ENCODE measurements at regions not wholly inside any gene's neighbourhood (a gene's known extent, or its start where the extent isn't known, plus 50 kb on each side); places are given as distances from the start of the nearest gene placed in this dataset.
A peak's percentile ranks its signal among the peaks of the same experiment; 100 is the strongest.

GRCh38 chr11:128057786-128058395 lies 529.5 kb downstream of the ETS1 start:
- FAIRE-seq = no peak

DNA sequence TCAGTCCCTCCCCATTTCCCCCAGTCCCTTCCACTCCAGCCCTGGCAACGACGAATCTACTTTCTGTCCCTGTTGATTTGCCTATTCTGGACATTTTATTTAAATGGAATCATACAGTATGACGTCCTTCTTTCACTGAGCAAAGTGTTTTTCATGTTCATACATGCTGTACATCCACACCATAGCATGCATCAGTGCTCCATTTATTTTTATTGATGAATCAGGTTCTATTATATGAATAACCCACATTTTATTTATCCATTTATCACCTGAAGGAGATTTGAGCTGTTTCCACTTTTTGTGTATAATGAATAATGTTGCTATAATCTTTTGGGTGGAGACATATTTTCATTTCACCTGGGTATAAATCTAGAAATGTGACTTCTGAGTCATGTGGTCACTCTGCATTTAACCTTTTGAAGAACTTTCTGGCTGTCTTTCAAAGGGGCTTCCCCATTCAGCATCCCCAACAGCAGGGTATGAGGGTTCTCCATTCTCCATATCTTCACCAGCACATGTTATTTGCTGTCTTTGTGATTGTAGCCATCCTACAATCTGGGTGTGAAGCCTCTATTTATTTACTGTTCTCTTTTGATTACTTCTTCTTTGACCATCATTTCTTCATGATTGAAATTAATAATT lies 531.7 kb downstream of the ETS1 start:
- no peak for FAIRE-seq

DNA sequence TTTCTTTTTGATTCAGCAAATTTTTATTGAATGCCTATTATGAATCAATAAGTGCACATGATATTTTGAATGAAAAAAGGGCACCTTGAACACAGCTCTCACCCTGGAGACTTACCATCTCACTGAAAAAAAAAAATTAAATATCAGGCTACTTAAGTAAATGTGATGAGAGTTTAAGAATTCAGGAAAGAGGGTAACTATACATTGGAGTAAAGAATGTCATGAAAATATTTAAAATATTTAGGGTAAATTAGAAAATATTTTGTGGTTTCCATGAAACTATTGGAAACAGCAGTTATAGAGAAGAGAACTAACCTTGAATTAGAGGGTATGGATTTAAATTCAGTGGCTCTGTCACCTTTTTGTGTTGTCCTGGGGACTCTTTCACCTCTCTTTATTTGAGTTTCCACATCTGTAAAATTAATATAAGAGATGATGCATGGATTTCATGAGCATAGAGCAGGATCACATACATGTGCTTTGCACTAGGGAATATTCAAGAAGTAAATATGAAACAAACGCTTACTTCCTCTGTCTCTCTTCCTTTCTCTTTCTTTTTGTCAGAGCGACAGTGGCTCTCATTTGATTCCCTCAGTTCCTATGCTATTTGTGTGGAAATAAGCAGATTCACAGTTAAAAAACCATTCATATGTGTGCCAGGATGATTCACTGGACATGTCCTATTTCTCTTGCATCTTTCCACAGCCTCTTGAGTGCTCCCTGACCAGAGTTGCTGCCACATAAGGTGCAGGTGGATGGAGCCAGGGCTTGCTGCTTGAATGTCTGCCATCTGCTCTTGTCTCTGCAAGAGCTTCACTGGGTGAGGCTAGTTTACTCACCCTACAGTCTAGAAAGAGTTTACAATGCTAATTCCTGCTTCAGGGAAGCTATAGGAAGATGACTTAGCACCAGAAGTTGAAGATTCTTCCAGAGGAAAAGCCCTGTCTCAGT lies 533.1 kb downstream of the ETS1 start:
- FAIRE-seq = no peak

GRCh38 chr11:128052912-128053641 lies 534.3 kb downstream of the ETS1 start:
- FAIRE-seq = no peak

GRCh38 chr11:128048121-128048520 lies 539.2 kb downstream of the ETS1 start:
- no peak for FAIRE-seq

- FAIRE-seq = no peak
Measured at GRCh38 chr11:128047026-128047425, 540.3 kb downstream of the ETS1 start.

DNA sequence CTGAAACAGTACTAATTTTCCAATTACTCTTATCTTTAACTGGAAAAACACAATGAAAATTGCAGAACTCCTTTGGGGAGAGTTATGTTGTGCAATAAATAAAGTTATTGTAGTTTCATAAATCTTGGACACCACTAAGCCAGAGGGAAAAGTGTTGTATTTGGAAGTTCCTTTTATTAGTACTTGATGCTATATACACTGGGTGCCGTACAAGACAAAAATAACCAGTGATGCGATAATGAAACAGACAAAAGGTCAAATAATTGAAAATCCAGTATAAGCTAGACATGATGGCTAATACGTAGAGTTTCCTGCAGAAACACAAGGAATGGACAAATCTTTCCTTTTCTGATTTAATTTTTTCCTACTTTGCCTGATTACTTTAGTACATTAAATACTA lies 541.1 kb downstream of the ETS1 start:
- FAIRE-seq = no peak

DNA sequence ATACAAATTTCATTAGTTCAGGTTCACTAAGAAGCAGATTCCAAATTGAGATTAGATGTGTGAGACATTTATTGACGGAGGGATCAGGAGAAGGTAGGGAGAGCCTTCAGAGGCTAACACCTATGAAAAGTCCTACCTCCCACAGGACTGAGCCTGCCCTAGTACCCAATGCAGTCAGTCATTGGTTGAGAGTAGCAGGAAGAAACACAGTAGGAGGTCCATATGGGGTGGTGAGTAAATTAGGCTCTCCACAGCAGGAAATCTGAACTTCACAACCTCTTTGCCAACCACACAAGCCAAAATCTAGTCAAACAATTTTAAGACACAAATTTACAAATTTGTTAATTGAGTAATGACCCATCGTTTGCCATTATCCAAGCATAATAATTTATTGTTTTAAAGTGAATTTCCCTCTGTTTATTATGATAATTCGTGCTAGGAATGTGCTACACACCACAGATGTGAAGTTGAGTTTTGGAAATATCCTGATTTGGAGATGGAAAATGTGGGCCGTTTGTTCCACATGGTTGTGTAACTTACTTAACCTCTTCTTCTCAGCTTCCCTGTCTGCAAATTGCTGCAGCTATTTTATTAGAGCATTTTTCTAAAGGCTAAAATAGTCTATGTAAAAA lies 542.1 kb downstream of the ETS1 start:
- FAIRE-seq = no peak

DNA sequence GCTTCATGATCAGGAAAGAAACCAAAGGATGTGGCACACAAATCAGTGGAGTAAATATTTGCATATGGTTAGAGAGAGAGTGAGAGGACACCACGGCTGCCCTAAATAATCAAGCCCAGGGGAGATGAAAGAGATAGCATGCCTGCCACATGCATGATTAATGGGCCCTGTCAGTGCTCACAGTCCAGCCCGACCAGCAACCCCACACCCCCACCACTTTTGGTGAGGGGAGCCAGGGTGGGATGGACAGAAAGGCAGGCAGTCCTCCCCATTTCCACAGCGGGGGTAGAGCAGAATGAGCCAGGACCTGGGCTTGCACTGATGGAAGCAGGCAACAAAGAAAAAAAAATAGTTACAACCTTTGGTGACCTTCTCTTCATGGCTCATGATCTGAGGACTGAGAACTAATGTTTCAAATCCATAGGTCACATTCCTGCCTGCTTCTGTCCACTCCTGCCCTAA lies 545.0 kb downstream of the ETS1 start:
- no peak for FAIRE-seq

DNA sequence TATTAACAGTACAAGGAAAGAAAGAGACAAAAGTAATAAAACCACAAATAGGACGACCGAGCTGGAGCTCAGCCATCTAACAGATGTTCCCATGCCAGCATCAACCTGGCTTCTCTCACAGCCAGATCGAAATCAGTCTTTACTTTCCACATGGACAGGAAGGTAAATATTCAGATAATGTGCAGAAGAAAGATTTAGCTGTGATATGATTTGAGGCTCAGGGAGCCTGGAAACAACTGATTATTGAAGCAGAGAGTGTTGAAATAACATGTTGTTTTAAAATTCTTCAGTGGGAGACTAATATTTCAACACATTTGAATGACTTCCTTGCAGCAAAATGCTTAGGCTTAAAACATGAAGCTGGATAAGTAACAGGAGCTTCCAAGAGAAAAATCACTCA lies 546.8 kb downstream of the ETS1 start:
- FAIRE-seq = no peak

- no peak for FAIRE-seq
Measured at GRCh38 chr11:128039140-128040021, 548.0 kb downstream of the ETS1 start.

- no peak for FAIRE-seq
Measured at GRCh38 chr11:128036556-128037093, 550.7 kb downstream of the ETS1 start.

DNA sequence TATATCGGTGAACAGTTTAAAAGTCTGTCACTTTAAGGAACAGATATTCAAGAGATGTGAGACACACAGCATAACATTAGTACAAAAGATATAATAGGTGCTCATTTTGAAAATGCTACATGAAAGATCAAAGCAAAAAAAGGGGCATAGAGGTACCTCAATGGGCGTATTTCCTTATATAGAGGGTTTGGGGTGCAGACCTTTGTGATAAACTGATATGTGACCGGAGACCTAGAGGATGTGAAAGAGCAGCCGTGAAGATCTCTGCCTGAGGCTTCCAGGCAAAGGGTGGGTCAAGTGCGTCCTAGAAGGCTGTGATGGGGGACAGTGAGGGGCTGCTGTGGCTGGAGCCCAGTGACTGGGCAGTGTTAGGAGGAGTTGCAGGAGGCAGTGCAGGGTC lies 551.4 kb downstream of the ETS1 start:
- no peak for FAIRE-seq

DNA sequence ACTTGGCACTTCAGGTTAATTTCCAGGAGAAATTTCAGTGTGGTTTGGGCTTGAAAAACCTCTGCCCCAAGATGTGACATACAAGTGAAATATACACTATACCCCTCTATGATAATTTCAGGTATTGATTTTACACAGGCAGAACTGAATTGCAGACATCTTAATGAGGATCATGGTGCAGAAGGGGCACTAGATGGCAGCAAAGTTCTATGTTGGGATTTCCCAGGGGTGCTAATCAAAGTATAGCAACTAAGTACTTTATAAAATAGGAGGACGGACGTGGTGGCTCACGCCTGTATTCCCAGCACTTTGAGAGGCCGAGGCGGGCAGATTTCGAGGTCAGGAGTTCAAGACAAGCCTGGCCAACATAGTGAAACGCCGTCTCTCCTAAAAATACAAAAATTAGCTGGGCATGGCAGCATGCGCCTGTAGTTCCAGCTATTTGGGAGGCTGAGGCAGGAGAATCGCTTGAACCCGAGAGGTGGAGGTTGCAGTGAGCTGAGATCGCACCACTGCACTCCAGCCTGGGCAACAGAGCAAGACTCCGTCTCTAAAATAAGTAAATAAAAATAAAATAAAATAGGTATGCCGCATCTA lies 555.7 kb downstream of the ETS1 start:
- FAIRE-seq = peak; percentile 98

GRCh38 chr11:128029219-128029722 lies 558.1 kb downstream of the ETS1 start:
- no peak for FAIRE-seq

DNA sequence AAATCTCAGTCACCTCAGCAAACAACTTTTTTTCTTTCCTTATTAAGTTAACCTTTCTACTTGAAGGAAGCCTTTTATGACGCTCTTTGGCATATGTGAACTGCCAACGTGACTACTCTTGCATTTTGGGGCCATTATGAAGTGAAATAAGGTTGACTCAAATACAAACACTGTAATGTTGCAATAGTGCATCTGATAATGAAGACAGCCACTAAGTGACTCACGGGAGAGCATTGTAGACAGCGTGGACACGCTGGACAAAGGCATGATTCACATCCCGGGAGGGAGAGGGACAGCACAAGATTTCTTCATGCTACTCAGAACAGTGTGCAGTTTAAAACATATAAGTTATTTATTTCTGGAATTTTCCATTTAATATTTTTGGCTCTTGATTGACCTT lies 560.8 kb downstream of the ETS1 start:
- FAIRE-seq = no peak

DNA sequence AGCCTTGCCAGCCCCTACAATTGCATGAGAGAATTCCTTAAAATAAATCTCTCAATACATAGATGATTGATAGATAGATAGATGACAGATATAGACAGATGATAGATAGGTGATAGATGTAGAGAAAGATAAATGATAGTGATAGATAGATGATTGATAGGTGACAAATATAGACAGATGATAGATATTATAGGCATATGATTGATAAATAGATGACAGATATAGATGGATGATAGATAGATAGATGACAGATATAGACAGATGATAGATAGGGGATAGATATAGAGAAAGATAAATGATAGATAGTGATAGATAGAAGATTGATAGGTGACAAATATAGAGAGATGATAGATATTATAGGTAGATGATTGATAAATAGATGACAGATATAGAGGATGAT lies 564.6 kb downstream of the ETS1 start:
- no peak for FAIRE-seq

- FAIRE-seq = no peak
Measured at GRCh38 chr11:128022007-128022368, 565.4 kb downstream of the ETS1 start.

DNA sequence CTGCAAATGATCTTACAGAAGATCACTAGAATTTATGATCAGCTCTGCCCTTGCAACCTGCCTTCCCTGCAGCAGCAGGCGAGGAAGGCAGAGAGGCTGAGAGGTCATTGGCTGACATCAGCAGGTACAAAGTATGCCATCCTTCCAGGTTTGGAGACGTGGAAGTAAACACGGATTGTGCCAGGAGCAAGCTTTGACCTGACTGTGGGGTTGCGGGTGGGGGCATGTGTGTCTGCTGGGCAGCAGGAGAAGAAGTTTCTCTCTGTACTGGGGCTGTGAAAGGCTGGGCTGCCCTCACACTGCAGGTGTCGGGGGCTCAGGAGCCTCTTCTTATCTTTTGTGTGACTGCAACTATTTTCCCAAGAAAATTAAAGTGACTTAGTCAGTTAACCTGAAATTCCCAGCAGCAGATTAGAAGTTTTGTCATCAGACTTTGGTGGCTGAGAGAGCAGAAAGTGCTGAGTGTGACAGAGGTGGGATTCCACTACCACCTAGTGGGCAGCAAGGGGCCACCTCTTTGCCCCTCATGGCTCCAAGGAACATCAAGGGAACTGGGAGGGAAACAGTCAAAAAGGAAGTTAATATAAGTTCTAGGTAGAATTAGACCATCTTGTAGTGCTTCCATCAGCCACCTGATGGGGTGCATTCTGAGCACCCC lies 565.9 kb downstream of the ETS1 start:
- no peak for FAIRE-seq

DNA sequence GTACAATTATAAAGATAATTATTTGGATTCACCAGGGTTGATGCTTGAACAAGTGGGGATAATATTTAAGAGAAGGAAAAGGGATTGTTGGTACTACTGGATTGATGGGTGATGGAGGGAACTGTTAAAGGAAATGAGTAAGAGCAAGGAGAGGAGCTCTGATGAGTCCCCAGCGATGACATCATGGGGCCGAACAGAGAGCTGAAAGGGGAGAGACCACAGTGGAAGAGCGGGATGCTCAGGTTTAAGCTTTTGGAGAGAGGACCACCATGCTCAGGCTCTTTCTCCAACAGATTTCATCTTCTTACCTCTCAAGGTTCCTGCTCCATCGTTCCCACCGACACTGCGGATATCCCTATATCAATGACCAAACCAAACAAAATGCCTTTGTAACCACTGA lies 568.7 kb downstream of the ETS1 start:
- no peak for FAIRE-seq

Data from islet of Langerhans (tissue), 1 donor.